ENCODE measurements at regions not wholly inside any gene's neighbourhood (a gene's known extent, or its start where the extent isn't known, plus 50 kb on each side); places are given as distances from the start of the nearest gene placed in this dataset.

DNA sequence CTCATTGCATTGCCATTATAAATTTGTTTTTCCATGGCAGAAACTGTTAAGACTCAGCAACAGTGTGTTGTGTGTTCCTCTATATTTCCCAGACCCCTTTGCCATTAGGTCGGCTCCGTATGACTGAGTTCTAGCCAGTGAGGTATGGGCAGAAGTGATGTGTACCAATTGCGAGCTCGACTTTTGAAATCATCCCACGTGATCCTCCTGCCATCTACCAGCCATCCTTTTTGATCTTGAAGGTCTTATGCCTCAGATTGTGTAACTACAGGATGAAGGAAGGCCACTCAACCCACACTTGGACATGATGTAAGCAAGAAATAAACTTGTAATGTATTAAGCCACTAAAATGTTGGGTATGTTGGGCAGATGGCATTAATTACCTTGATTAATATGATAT lies 562.3 kb downstream of the PDCD6IP start:
- TF ChIP-seq CTCF (IDR thresholded peaks at IDR 0.05; ENCODE audit: extremely low read depth in 1 of 2, insufficient read depth in 1 of 2, low read depth in 1 of 2, low read length in 2 of 2) (no peak), POLR2A (IDR thresholded peaks at IDR 0.05; ENCODE audit: low read depth, low read length) (no peak), EZH2 (IDR thresholded peaks at IDR 0.05; ENCODE audit: borderline replicate concordance, low read depth, low read length, severe bottlenecking) (no peak), JUN (IDR thresholded peaks at IDR 0.05; ENCODE audit: borderline replicate concordance, insufficient read depth, insufficient read length, low read depth) (no peak), GATA2 (IDR thresholded peaks at IDR 0.05; ENCODE audit: insufficient read depth, insufficient read length, low read depth, low read length) (no peak), MYC (IDR thresholded peaks at IDR 0.05; ENCODE audit: low read depth, low read length) (no peak), POLR2AphosphoS5 (IDR thresholded peaks at IDR 0.05; ENCODE audit: insufficient read depth, low read depth, low read length) (no peak)
- TF ChIP-seq, protein P1, sequence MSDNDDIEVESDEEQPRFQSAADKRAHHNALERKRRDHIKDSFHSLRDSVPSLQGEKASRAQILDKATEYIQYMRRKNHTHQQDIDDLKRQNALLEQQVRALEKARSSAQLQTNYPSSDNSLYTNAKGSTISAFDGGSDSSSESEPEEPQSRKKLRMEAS (IDR thresholded peaks at IDR 0.05; ENCODE audit: insufficient read depth, insufficient read length), result no peak

Measured in endothelial cell of umbilical vein (primary cell).